ENCODE measurements at regions not wholly inside any gene's neighbourhood (a gene's known extent, or its start where the extent isn't known, plus 50 kb on each side); places are given as distances from the start of the nearest gene placed in this dataset.

GRCh38 chr3:120506076-120506827, 55.5 kb upstream of the FSTL1 start:
- no peak for TF ChIP-seq EZH2phosphoT487 (IDR thresholded peaks at IDR 0.05; ENCODE audit: borderline replicate concordance)
- TF ChIP-seq, protein P1, sequence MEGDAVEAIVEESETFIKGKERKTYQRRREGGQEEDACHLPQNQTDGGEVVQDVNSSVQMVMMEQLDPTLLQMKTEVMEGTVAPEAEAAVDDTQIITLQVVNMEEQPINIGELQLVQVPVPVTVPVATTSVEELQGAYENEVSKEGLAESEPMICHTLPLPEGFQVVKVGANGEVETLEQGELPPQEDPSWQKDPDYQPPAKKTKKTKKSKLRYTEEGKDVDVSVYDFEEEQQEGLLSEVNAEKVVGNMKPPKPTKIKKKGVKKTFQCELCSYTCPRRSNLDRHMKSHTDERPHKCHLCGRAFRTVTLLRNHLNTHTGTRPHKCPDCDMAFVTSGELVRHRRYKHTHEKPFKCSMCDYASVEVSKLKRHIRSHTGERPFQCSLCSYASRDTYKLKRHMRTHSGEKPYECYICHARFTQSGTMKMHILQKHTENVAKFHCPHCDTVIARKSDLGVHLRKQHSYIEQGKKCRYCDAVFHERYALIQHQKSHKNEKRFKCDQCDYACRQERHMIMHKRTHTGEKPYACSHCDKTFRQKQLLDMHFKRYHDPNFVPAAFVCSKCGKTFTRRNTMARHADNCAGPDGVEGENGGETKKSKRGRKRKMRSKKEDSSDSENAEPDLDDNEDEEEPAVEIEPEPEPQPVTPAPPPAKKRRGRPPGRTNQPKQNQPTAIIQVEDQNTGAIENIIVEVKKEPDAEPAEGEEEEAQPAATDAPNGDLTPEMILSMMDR (conservative IDR thresholded peaks at IDR 0.05; ENCODE audit: low read length): no peak
